ENCODE measurements at regions not wholly inside any gene's neighbourhood (a gene's known extent, or its start where the extent isn't known, plus 50 kb on each side); places are given as distances from the start of the nearest gene placed in this dataset.

DNA sequence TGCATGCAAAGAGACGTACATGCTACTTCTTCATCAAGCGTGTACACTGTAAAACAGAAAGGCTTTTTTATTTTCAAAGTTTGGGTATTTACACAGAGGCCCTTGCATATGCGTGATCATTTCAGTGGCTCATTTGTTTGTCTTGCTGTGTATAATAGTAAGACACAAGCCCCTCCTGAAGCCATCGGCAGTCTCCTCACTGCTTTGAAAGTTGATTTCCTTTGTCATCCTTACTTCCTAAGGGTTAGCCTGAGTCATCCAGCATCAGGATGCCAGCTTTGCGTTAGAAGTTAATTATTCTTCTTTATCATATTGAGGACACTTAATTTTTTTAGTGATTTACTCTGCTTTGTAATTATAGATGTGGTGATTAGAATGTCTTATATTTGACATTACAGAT lies 72.5 kb upstream of the CTBP2 start:
- TF ChIP-seq CTCF (optimal IDR thresholded peaks at IDR 0.05 in 1 of 3, IDR thresholded peaks at IDR 0.05 in 1 of 3, conservative IDR thresholded peaks at IDR 0.05 in 1 of 3; ENCODE audit: extremely low read depth in 1 of 3, insufficient read depth in 2 of 3, low read length in 3 of 3), result no peak
- TF ChIP-seq EZH2 (IDR thresholded peaks at IDR 0.05; ENCODE audit: low read length), result no peak

Measured in keratinocyte (primary cell).